ENCODE measurements at regions not wholly inside any gene's neighbourhood (a gene's known extent, or its start where the extent isn't known, plus 50 kb on each side); places are given as distances from the start of the nearest gene placed in this dataset.
A peak's percentile ranks its signal among the peaks of the same experiment; 100 is the strongest.

DNA sequence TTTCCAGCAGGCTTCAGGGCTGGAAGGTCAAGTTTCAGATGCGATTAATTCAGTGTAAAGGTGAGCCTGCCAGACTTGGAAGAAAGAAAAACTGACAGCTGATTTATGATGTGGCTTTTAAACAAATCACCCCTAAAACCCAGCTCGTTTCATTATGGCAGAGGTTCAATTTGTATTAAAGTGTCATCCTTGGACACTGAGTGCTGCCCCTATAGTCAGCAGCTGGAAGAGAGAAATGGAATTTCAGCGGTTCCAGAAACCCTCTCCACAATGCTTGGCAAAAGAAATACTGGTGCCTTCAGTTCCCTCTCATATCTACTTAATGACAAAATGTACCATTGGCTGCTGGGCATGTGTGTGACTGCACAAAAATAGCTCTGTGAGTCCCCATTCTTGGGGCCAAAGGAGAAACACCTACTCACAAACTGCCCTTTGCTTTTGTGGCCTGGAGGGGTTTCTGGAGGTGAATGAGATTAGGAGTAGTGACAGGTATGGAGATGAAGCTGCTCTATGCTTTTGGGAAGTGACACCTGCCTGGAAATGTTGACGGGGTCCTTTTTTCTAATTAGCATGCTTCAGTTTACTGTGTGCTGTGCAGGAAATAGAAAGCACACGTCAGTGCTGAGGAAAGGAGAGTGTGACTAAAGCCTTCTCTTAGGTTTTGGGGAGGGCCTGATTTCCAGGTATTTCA is 95.1 kb upstream of the TSPAN2 start:
- intact Hi-C loops (cut with DNase I): no loop called here
- Histone ChIP-seq H3K9me3 (no peaks in the 10 kb centered on the region), H3K4me1 (no peaks in the 10 kb centered on the region), H3K27ac (no peak overlapping the region), H3K36me3 (no peaks in the 10 kb centered on the region), H3K4me3 (no peak overlapping the region), H3K27me3 (no peaks in the 10 kb centered on the region)
- DNase-seq: no peak
- ATAC-seq: no peak
- TF ChIP-seq, protein P1, sequence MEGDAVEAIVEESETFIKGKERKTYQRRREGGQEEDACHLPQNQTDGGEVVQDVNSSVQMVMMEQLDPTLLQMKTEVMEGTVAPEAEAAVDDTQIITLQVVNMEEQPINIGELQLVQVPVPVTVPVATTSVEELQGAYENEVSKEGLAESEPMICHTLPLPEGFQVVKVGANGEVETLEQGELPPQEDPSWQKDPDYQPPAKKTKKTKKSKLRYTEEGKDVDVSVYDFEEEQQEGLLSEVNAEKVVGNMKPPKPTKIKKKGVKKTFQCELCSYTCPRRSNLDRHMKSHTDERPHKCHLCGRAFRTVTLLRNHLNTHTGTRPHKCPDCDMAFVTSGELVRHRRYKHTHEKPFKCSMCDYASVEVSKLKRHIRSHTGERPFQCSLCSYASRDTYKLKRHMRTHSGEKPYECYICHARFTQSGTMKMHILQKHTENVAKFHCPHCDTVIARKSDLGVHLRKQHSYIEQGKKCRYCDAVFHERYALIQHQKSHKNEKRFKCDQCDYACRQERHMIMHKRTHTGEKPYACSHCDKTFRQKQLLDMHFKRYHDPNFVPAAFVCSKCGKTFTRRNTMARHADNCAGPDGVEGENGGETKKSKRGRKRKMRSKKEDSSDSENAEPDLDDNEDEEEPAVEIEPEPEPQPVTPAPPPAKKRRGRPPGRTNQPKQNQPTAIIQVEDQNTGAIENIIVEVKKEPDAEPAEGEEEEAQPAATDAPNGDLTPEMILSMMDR (IDR thresholded peaks at IDR 0.05): no peak

DNA sequence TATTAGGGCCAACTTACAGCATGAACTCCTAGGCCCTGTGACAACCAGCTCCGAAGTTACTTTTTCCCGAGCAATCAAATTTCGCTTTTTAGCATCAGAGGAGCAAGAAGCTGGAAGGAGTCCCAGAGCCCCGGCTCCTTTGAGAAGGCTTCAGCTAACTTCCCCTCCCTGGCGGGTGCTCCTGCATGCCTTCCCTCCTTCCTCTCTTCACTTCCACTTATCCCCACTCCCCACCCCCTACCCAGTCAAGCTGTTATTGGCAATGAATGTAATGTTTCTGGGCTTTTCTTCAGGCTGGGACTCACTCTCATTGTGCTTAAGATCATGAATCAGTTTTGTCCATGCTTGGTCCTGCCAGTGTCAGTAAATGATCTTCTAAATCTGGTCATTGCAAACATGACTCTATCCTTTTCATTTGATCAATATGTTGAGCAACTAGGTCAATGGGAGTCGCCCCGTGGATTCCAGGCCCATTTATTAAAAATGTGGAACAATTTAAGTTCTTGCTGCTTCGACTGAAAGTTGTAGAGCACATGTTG is 94.5 kb upstream of the TSPAN2 start:
- intact Hi-C loops (cut with DNase I): no loop called here
- peak in 2 of 4 donors; percentile 47 to 72 for DNase-seq
- no peaks in the 10 kb centered on the region for H3K9me3 ChIP-seq

DNA sequence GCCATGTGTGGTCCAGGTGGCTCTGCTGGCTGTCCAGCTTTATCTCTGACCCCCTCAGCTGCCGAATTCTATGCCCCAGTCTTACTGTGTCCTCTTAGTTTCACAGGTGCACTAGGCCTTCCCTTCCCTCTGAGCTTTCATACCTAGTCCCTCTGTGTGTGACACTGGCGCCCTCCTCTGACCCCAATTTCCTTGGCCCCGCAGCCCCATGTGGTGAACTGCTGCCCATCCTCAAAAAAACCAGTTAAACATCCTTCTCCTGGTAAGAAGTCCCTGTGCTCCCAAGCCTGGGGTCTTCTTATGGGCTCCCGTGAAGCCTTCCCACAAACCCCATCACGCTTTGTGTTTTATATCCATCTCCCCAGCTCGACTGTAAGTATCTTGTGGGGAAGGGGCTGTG is 93.9 kb upstream of the TSPAN2 start:
- no peaks in the 10 kb centered on the region for H3K27me3 ChIP-seq
- H3K4me3 ChIP-seq: no peak overlapping the region
- ATAC-seq (no peak), DNase-seq (no peak)
- no peak overlapping the region for H3K27ac ChIP-seq
- H3K9me3 ChIP-seq: no peaks in the 10 kb centered on the region
- H3K4me1 ChIP-seq: no peaks in the 10 kb centered on the region
- no peaks in the 10 kb centered on the region for H3K36me3 ChIP-seq
- intact Hi-C loops (cut with DNase I): no loop called here
- TF ChIP-seq, protein P1 (IDR thresholded peaks at IDR 0.05): no peak

More for the DNA sequence above, 94.5 kb upstream of the TSPAN2 start:
- Histone ChIP-seq H3K27ac (no peak overlapping the region), H3K4me1 (no peaks in the 10 kb centered on the region), H3K4me3 (no peak overlapping the region), H3K36me3 (no peaks in the 10 kb centered on the region), H3K27me3 (no peaks in the 10 kb centered on the region)
- TF ChIP-seq, protein P1 (IDR thresholded peaks at IDR 0.05): no peak
- no peak for ATAC-seq

DNA sequence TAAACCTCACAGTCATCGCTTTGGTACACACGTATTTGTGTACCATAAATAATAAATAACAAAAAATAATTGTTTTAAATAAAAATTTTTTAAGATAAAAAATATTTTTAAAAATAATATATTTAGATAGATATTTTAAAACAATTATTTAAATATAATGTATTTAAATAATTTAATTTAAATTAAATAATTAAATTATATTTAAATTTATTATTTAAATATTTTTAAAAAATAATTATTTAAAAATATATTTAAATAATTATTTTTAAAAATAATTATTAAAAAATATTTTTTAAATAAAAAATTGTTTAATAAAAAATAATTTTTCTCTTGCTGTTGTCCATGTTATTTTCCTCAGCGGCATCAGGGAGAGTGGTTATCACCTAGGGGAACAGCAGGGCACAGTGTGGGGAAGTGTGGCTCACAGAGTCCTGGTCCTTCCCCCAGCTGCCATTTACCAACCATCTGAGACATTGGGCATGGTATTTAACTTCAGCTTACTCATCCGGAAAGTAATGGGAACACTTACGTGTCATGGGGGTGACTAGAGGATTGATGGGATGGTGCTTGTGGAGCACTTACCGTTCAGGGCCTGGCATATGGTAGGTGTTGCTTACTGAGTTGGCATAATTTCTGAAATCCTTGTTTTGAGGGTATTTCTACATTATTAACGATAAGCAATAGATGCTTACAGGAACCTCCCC is 92.9 kb upstream of the TSPAN2 start:
- no peak overlapping the region for H3K4me3 ChIP-seq
- no peak overlapping the region for H3K27ac ChIP-seq
- TF ChIP-seq, protein P1 (IDR thresholded peaks at IDR 0.05): no peak
- no peak for DNase-seq
- no peaks in the 10 kb centered on the region for H3K9me3 ChIP-seq
- no peaks in the 10 kb centered on the region for H3K4me1 ChIP-seq
- H3K36me3 ChIP-seq: no peaks in the 10 kb centered on the region
- no peaks in the 10 kb centered on the region for H3K27me3 ChIP-seq
- ATAC-seq: no peak
- intact Hi-C loops (cut with DNase I): no loop called here

DNA sequence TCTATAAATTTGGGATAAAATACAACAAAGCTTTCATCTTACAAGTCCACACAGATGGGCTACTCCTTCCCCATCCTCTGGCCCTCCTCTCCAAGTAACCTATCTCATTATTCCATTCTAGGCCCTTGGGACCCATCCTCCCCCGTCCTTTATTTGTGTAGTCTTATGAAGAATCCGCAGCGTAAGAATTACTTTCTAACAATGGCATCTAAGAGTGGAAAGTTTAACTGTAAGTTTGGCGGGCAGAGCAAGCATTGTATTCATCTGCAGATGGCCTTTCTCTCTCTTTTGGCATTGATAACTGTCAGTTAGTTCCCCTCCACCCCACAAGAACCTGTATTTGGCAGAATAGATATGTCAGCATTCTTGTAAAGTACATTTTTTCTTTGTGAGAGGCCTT is 91.9 kb upstream of the TSPAN2 start:
- ATAC-seq (no peak), DNase-seq (no peak)
- Histone ChIP-seq H3K36me3 (no peaks in the 10 kb centered on the region), H3K4me1 (no peaks in the 10 kb centered on the region), H3K4me3 (no peak overlapping the region), H3K27ac (no peak overlapping the region), H3K27me3 (no peaks in the 10 kb centered on the region), H3K9me3 (no peaks in the 10 kb centered on the region)
- intact Hi-C loops (cut with DNase I): no loop called here
- TF ChIP-seq, protein P1 (IDR thresholded peaks at IDR 0.05): no peak
